SJCRH30 (cell line): ENCODE measurements at regions not wholly inside any gene's neighbourhood (a gene's known extent, or its start where the extent isn't known, plus 50 kb on each side); places are given as distances from the start of the nearest gene placed in this dataset.
"Not testable (repeated sequence)": the region's sequence is repeated elsewhere in the genome, so short reads cannot be mapped to it uniquely, and the experiment has no call there.

ENCODE experiments used
- DNase-seq, 2 experiments: peaks; one replicate each; pipeline ENCODE4 v3.0.0-alpha.2; 2015 to 2020
- H3K27ac ChIP-seq: fragments of 250-450 bp; sonication (Bioruptor Pico); 2 replicates; pipeline ENCODE4 v1.5.1; 2020; ENCODE audit warnings: mild to moderate bottlenecking, moderate library complexity
- H3K27me3 ChIP-seq: fragments of 250-450 bp; sonication (Bioruptor Pico); 2 replicates; pipeline ENCODE4 v1.5.1; 2020; ENCODE audit warnings: mild to moderate bottlenecking, moderate library complexity
- H3K36me3 ChIP-seq: fragments of 250-450 bp; sonication (Bioruptor Pico); 2 replicates; pipeline ENCODE4 v1.5.1; 2020; ENCODE audit warnings: mild to moderate bottlenecking, moderate library complexity
- H3K4me1 ChIP-seq: fragments of 250-450 bp; sonication (Bioruptor Pico); 2 replicates; pipeline ENCODE4 v1.5.1; 2020; ENCODE audit warnings: mild to moderate bottlenecking, moderate library complexity
- H3K4me3 ChIP-seq: fragments of 250-450 bp; sonication (Bioruptor Pico); 2 replicates; pipeline ENCODE4 v1.5.1; 2020; ENCODE audit warnings: mild to moderate bottlenecking, moderate library complexity
- H3K9me3 ChIP-seq: fragments of 250-450 bp; sonication (Bioruptor Pico); replicated peaks from 2 replicates; pipeline ENCODE4 v1.5.1; 2020; ENCODE audit warnings: mild to moderate bottlenecking, moderate library complexity

- H3K27me3 ChIP-seq, H3K36me3 ChIP-seq, H3K4me3 ChIP-seq, H3K4me1 ChIP-seq, H3K9me3 ChIP-seq: not testable (repeated sequence)
- peak; percentile 4 to 21 for DNase-seq
- peak overlapping the region; percentile 43 for H3K27ac ChIP-seq
Observed at GRCh38 chr18:22602456-22602855, 184.7 kb upstream of the CTAGE1 start.

GRCh38 chr18:22603902-22604301 is 186.2 kb upstream of the CTAGE1 start:
- DNase-seq: no peak
- H3K27ac ChIP-seq: no peak overlapping the region
- H3K4me1 ChIP-seq: peaks cover 3% of the 10 kb centered on the region; the same call in 1 of the 2 replicates
- H3K4me3 ChIP-seq: no peak overlapping the region
- H3K9me3 ChIP-seq: no peaks in the 10 kb centered on the region
- no peaks in the 10 kb centered on the region for H3K36me3 ChIP-seq
- H3K27me3 ChIP-seq: no peaks in the 10 kb centered on the region

- H3K4me3 ChIP-seq: no peak overlapping the region
- no peaks in the 10 kb centered on the region for H3K9me3 ChIP-seq
- peaks cover 3% of the 10 kb centered on the region; the same call in 1 of the 2 replicates for H3K4me1 ChIP-seq
- no peaks in the 10 kb centered on the region for H3K36me3 ChIP-seq
- no peaks in the 10 kb centered on the region for H3K27me3 ChIP-seq
- DNase-seq: no peak
- H3K27ac ChIP-seq: no peak overlapping the region
Observed at GRCh38 chr18:22604390-22604985, 186.8 kb upstream of the CTAGE1 start.

GRCh38 chr18:22604986-22605421 is 187.3 kb upstream of the CTAGE1 start:
- Histone ChIP-seq H3K4me3 (no peak overlapping the region), H3K27ac (no peak overlapping the region), H3K36me3 (no peaks in the 10 kb centered on the region), H3K4me1 (peaks cover 3% of the 10 kb centered on the region; the same call in 1 of the 2 replicates), H3K27me3 (no peaks in the 10 kb centered on the region), H3K9me3 (no peaks in the 10 kb centered on the region)
- DNase-seq: no peak

- H3K27ac ChIP-seq: no peak overlapping the region
- no peaks in the 10 kb centered on the region for H3K36me3 ChIP-seq
- no peaks in the 10 kb centered on the region for H3K27me3 ChIP-seq
- H3K9me3 ChIP-seq: no peaks in the 10 kb centered on the region
- no peak overlapping the region for H3K4me3 ChIP-seq
- H3K4me1 ChIP-seq: peaks cover 3% of the 10 kb centered on the region; the same call in 1 of the 2 replicates
- no peak for DNase-seq
Observed at GRCh38 chr18:22605736-22606135, 188.0 kb upstream of the CTAGE1 start.

GRCh38 chr18:22606563-22607283 is 189.0 kb upstream of the CTAGE1 start:
- H3K27ac ChIP-seq: no peak overlapping the region
- no peak overlapping the region for H3K4me3 ChIP-seq
- H3K4me1 ChIP-seq: peaks cover 3% of the 10 kb centered on the region; the same call in 1 of the 2 replicates
- H3K9me3 ChIP-seq: no peaks in the 10 kb centered on the region
- no peak for DNase-seq
- H3K36me3 ChIP-seq: no peaks in the 10 kb centered on the region
- H3K27me3 ChIP-seq: no peaks in the 10 kb centered on the region

- Histone ChIP-seq H3K9me3 (no peaks in the 10 kb centered on the region), H3K27ac (no peak overlapping the region), H3K36me3 (no peaks in the 10 kb centered on the region), H3K27me3 (no peaks in the 10 kb centered on the region), H3K4me1 (peaks cover 3% of the 10 kb centered on the region; the same call in 1 of the 2 replicates), H3K4me3 (no peak overlapping the region)
- DNase-seq: no peak
Observed at GRCh38 chr18:22607284-22607635, 189.5 kb upstream of the CTAGE1 start.

- Histone ChIP-seq H3K36me3 (no peaks in the 10 kb centered on the region), H3K9me3 (no peaks in the 10 kb centered on the region), H3K4me1 (no peaks in the 10 kb centered on the region), H3K27ac (no peak overlapping the region), H3K4me3 (no peak overlapping the region), H3K27me3 (no peaks in the 10 kb centered on the region)
- no peak for DNase-seq
Observed at GRCh38 chr18:22608847-22609246, 191.1 kb upstream of the CTAGE1 start.

GRCh38 chr18:22609642-22610041 is 191.9 kb upstream of the CTAGE1 start:
- peak; percentile 13 to 27 for DNase-seq
- no peaks in the 10 kb centered on the region for H3K36me3 ChIP-seq

GRCh38 chr18:22613058-22613690 is 195.5 kb upstream of the CTAGE1 start:
- Histone ChIP-seq H3K27me3 (no peaks in the 10 kb centered on the region), H3K4me3 (no peak overlapping the region), H3K36me3 (no peaks in the 10 kb centered on the region), H3K4me1 (no peaks in the 10 kb centered on the region), H3K9me3 (no peaks in the 10 kb centered on the region), H3K27ac (no peak overlapping the region)
- DNase-seq: no peak

More at GRCh38 chr18:22609642-22610041, 191.9 kb upstream of the CTAGE1 start:
- H3K27ac ChIP-seq: no peak overlapping the region
- H3K4me3 ChIP-seq: no peak overlapping the region
- no peaks in the 10 kb centered on the region for H3K27me3 ChIP-seq
- H3K4me1 ChIP-seq: no peaks in the 10 kb centered on the region
- no peaks in the 10 kb centered on the region for H3K9me3 ChIP-seq

GRCh38 chr18:22613788-22614187 is 196.1 kb upstream of the CTAGE1 start:
- H3K36me3 ChIP-seq: no peaks in the 10 kb centered on the region
- no peak for DNase-seq
- H3K4me1 ChIP-seq: no peaks in the 10 kb centered on the region
- no peak overlapping the region for H3K27ac ChIP-seq
- no peak overlapping the region for H3K4me3 ChIP-seq
- no peaks in the 10 kb centered on the region for H3K27me3 ChIP-seq
- H3K9me3 ChIP-seq: no peaks in the 10 kb centered on the region

GRCh38 chr18:22623513-22623912 is 205.8 kb upstream of the CTAGE1 start:
- DNase-seq: no peak
- no peak overlapping the region for H3K4me3 ChIP-seq
- no peak overlapping the region for H3K27ac ChIP-seq
- H3K4me1 ChIP-seq: no peaks in the 10 kb centered on the region
- H3K9me3 ChIP-seq: no peaks in the 10 kb centered on the region
- H3K27me3 ChIP-seq: no peaks in the 10 kb centered on the region
- no peaks in the 10 kb centered on the region for H3K36me3 ChIP-seq

GRCh38 chr18:22624176-22624575 is 206.5 kb upstream of the CTAGE1 start:
- Histone ChIP-seq H3K27me3 (no peaks in the 10 kb centered on the region), H3K9me3 (no peaks in the 10 kb centered on the region), H3K4me3 (no peak overlapping the region), H3K4me1 (no peaks in the 10 kb centered on the region), H3K36me3 (no peaks in the 10 kb centered on the region), H3K27ac (no peak overlapping the region)
- DNase-seq: no peak

GRCh38 chr18:22625406-22625805 is 207.7 kb upstream of the CTAGE1 start:
- Histone ChIP-seq H3K4me3 (no peak overlapping the region), H3K9me3 (no peaks in the 10 kb centered on the region), H3K36me3 (no peaks in the 10 kb centered on the region), H3K27ac (no peak overlapping the region), H3K27me3 (no peaks in the 10 kb centered on the region), H3K4me1 (no peaks in the 10 kb centered on the region)
- no peak for DNase-seq

- Histone ChIP-seq H3K27me3 (no peaks in the 10 kb centered on the region), H3K4me3 (no peak overlapping the region), H3K27ac (no peak overlapping the region), H3K9me3 (no peaks in the 10 kb centered on the region), H3K4me1 (no peaks in the 10 kb centered on the region), H3K36me3 (no peaks in the 10 kb centered on the region)
- DNase-seq: no peak
Observed at GRCh38 chr18:22626771-22627170, 209.1 kb upstream of the CTAGE1 start.
